HepG2 (cell line): ENCODE measurements at regions not wholly inside any gene's neighbourhood (a gene's known extent, or its start where the extent isn't known, plus 50 kb on each side); places are given as distances from the start of the nearest gene placed in this dataset.

Experiments
- ATAC-seq: fragments of 200-7000 bp; cut with Tn5 transposase; 3 replicates; pipeline ENCODE4 v1.9.1; 2020; ENCODE audit warnings: mild to moderate bottlenecking, moderate library complexity
- BruUV-seq: library from RNA; stranded (reverse); fragments of 400-500 nt; replicated peaks from 2 replicates; lab custom pipeline; 2021; lab: Mats Ljungman, UMichigan
- CTCF ChIA-PET: fragments of 300-600 bp; formaldehyde crosslinking; extraction: SDS; loops from one replicate; lab custom pipeline; 2021; ENCODE audit warnings: low total read pairs, inconsistent platforms, low intra/inter-chr PET ratio; lab: Yijun Ruan, JAX
- POLR2A ChIA-PET: fragments of 350-600 bp; sonication (Branson Sonifier 250); formaldehyde crosslinking; loops from one replicate; lab custom pipeline; 2020; ENCODE audit warnings: antibody characterized with exemption, inconsistent platforms; lab: Yijun Ruan, JAX
- DNase-seq: peaks from one replicate; pipeline ENCODE4 v3.0.0-alpha.2; 2015; ENCODE audit warnings: low spot score
- FAIRE-seq: peaks from 3 replicates; lab custom pipeline; 2011; peaks lifted over from hg19 to GRCh38; lab: Jason Lieb, UNC
- H2AFZ ChIP-seq: one replicate; pipeline ENCODE4 v1.6.1; 2011; ENCODE audit warnings: low read length, inconsistent platforms
- H3K27ac ChIP-seq: fragments of 300-600 bp; 3 replicates; pipeline ENCODE4 v1.8.0; 2011; ENCODE audit warnings: mixed run types, mild to moderate bottlenecking, mixed read lengths, low read length, inconsistent platforms; ENCODE audit not compliant: insufficient read depth; ENCODE audit errors: extremely low read length
- H3K27me3 ChIP-seq, 2 experiments: fragments of 200-600 bp in 1 of 2; 2 replicates in 1 of 2; 3 replicates in 1 of 2; pipeline versions ENCODE4 v1.6.0 to v1.8.0; 2011; ENCODE audit warnings: low read length in 2 of 2, mild to moderate bottlenecking in 2 of 2, moderate library complexity in 2 of 2, inconsistent platforms in 1 of 2; ENCODE audit not compliant: insufficient read depth in 2 of 2, control insufficient read depth in 1 of 2
- H3K36me3 ChIP-seq, 2 experiments: fragments of 200-600 bp in 1 of 2; replicated peaks in 1 of 2; 2 replicates in 1 of 2; 3 replicates in 1 of 2; pipeline versions ENCODE4 v1.5.1 to v1.8.0; 2011; ENCODE audit warnings: low read length in 2 of 2, inconsistent platforms in 1 of 2; ENCODE audit not compliant: insufficient read depth in 2 of 2, control insufficient read depth in 1 of 2
- H3K4me1 ChIP-seq: 2 replicates; pipeline ENCODE4 v1.5.1; 2012; ENCODE audit warnings: low read length, inconsistent platforms; ENCODE audit not compliant: insufficient read depth
- H3K4me2 ChIP-seq: 2 replicates; pipeline ENCODE4 v1.6.0; 2011; ENCODE audit warnings: low read depth, low read length, inconsistent platforms
- H3K4me3 ChIP-seq, 3 experiments: fragments of 200-600 bp in 1 of 3; sonication (generic), shearing (Covaris generic) in 1 of 3; replicated peaks in 1 of 3; 2 replicates each; pipeline ENCODE4 v1.5.1; 2011 to 2016; ENCODE audit warnings: low read length in 3 of 3, inconsistent platforms in 2 of 3, low read depth in 2 of 3, mild to moderate bottlenecking in 2 of 3, control low read depth in 1 of 3, mixed read lengths in 1 of 3; ENCODE audit not compliant: insufficient read depth in 1 of 3
- H3K79me2 ChIP-seq: one replicate; pipeline ENCODE4 v1.6.1; 2011; ENCODE audit warnings: low read length, inconsistent platforms; ENCODE audit not compliant: insufficient read depth
- H3K9ac ChIP-seq: 2 replicates; pipeline ENCODE4 v1.6.0; 2011; ENCODE audit warnings: mild to moderate bottlenecking, low read depth, low read length, inconsistent platforms; ENCODE audit not compliant: insufficient read depth
- H3K9me3 ChIP-seq: 2 replicates; pipeline ENCODE4 v1.5.1; 2012; ENCODE audit warnings: mild to moderate bottlenecking, low read length
- H4K20me1 ChIP-seq: 2 replicates; pipeline ENCODE4 v1.6.0; 2011; ENCODE audit warnings: inconsistent platforms, mild to moderate bottlenecking, low read length, moderate library complexity; ENCODE audit not compliant: insufficient read depth
- AHR ChIP-seq: IDR thresholded peaks from 2 replicates; pipeline ENCODE4 v1.6.1; 2018; ENCODE audit warnings: missing genetic modification reagents, missing compliant biosample characterization
- ATRX ChIP-seq: sonication (generic); formaldehyde crosslinking; IDR thresholded peaks from 2 replicates; pipeline ENCODE4 v1.4.0; 2020; ENCODE audit warnings: missing genetic modification reagents, borderline replicate concordance
- DDIT3 ChIP-seq: sonication (generic); formaldehyde crosslinking; IDR thresholded peaks from 2 replicates; pipeline ENCODE4 v1.4.0; 2020; ENCODE audit warnings: mild to moderate bottlenecking, missing genetic modification reagents
- GATAD1 ChIP-seq: IDR thresholded peaks from 2 replicates; pipeline ENCODE4 v1.6.1; 2016; ENCODE audit warnings: missing genetic modification reagents, missing compliant biosample characterization
- ISX ChIP-seq: sonication (generic); formaldehyde crosslinking; conservative IDR thresholded peaks from 2 replicates; pipeline ENCODE4 v1.5.0; 2020; ENCODE audit warnings: missing genetic modification reagents
- KAT7 ChIP-seq: IDR thresholded peaks from 2 replicates; pipeline ENCODE4 v1.6.1; 2018; ENCODE audit warnings: borderline replicate concordance, missing compliant biosample characterization
- PHF20 ChIP-seq: sonication (generic); formaldehyde crosslinking; IDR thresholded peaks from 2 replicates; pipeline ENCODE4 v1.5.0; 2020; ENCODE audit warnings: mild to moderate bottlenecking, missing genetic modification reagents
- SNAPC2 ChIP-seq: sonication (generic); formaldehyde crosslinking; IDR thresholded peaks from 2 replicates; pipeline ENCODE4 v1.8.1; 2022; ENCODE audit warnings: mild to moderate bottlenecking, missing genetic modification reagents
- TBX2 ChIP-seq: sonication (generic); formaldehyde crosslinking; IDR thresholded peaks from 2 replicates; pipeline ENCODE4 v1.5.0; 2020; ENCODE audit warnings: missing genetic modification reagents, mild to moderate bottlenecking, borderline replicate concordance
- ZNF556 ChIP-seq: sonication (generic); formaldehyde crosslinking; IDR thresholded peaks from 2 replicates; pipeline ENCODE4 v1.4.0; 2020; ENCODE audit warnings: mild to moderate bottlenecking, missing genetic modification reagents, borderline replicate concordance
- WGBS: methylation state at CpG from one replicate; pipeline ENCODE4 v1.1.6; 2017; ENCODE audit warnings: low lambda C conversion rate; 5-methylcytosine and 5-hydroxymethylcytosine counted together
- in situ Hi-C: cut with HindIII; loops from 2 replicates; pipeline ENCODE4 v1.10.0; 2017; ENCODE audit warnings: low pct_unique_long_range_greater_than_20kb; ENCODE audit not compliant: extremely low pct_ligation_motif_present
- intact Hi-C: fragments of 100-400 bp; cut with micrococcal nuclease; formaldehyde crosslinking; loops from one replicate; pipeline ENCODE4 v1.10.0; 2022; ENCODE audit not compliant: unreplicated experiment

GRCh38 chr1:103457886-103458455 is 67.5 kb upstream of the RNPC3 start:
- DNase-seq (no peak), ATAC-seq (no peak), FAIRE-seq (no peak)
- Histone ChIP-seq H3K79me2 (no peaks in the 10 kb centered on the region), H4K20me1 (no peaks in the 10 kb centered on the region), H3K9me3 (no peaks in the 10 kb centered on the region), H3K4me2 (no peak overlapping the region), H3K27me3 (no peaks in the 10 kb centered on the region), H3K4me3 (no peak overlapping the region), H2AFZ (no peak overlapping the region), H3K4me1 (no peaks in the 10 kb centered on the region), H3K36me3 (no peaks in the 10 kb centered on the region), H3K9ac (no peak overlapping the region), H3K27ac (no peak overlapping the region)
- WGBS, result 70% methylated on average over 7 of the region's 7 CpGs
- in situ Hi-C loops (loop anchor here (10.0 to 25.0 kb wide), 2 partner anchors 353 to 1946 kb away; partner anchors contain the start of gene COL11A1), intact Hi-C loops (no loop called here)
- TF ChIP-seq SNAPC2 (no peak), KAT7 (CRISPR knock-in tag) (no peak)
- BruUV-seq, result no TSS peak
- CTCF ChIA-PET, result no interaction called here
- POLR2A ChIA-PET, result no interaction called here

- H4K20me1 ChIP-seq, result no peaks in the 10 kb centered on the region
- CTCF ChIA-PET, result no interaction called here
- POLR2A ChIA-PET, result no interaction called here
- H3K4me2 ChIP-seq, result no peak overlapping the region
- no peaks in the 10 kb centered on the region for H3K27me3 ChIP-seq
- TF ChIP-seq PHF20 (CRISPR knock-in tag) (no peak), ZNF556 (CRISPR knock-in tag) (no peak), ATRX (CRISPR knock-in tag) (no peak), GATAD1 (CRISPR knock-in tag) (no peak), TBX2 (CRISPR knock-in tag) (no peak), DDIT3 (CRISPR knock-in tag) (no peak), ISX (CRISPR knock-in tag) (no peak), AHR (CRISPR knock-in tag) (no peak)
- in situ Hi-C loops, result no loop called here
- intact Hi-C loops, result no loop called here
- no peaks in the 10 kb centered on the region for H3K9me3 ChIP-seq
- no TSS peak for BruUV-seq
- FAIRE-seq (no peak), ATAC-seq (no peak), DNase-seq (no peak)
- no peaks in the 10 kb centered on the region for H3K36me3 ChIP-seq
- no peak overlapping the region for H2AFZ ChIP-seq
- WGBS, result 3% methylated on average over 1 of the region's 1 CpG
- H3K9ac ChIP-seq, result no peak overlapping the region
- no peak overlapping the region for H3K27ac ChIP-seq
- H3K4me3 ChIP-seq, result no peak overlapping the region
- no peaks in the 10 kb centered on the region for H3K79me2 ChIP-seq
- no peaks in the 10 kb centered on the region for H3K4me1 ChIP-seq
Measured at GRCh38 chr1:103448560-103448959, 76.9 kb upstream of the RNPC3 start.
